ENCODE measurements at regions not wholly inside any gene's neighbourhood (a gene's known extent, or its start where the extent isn't known, plus 50 kb on each side); places are given as distances from the start of the nearest gene placed in this dataset.

DNA sequence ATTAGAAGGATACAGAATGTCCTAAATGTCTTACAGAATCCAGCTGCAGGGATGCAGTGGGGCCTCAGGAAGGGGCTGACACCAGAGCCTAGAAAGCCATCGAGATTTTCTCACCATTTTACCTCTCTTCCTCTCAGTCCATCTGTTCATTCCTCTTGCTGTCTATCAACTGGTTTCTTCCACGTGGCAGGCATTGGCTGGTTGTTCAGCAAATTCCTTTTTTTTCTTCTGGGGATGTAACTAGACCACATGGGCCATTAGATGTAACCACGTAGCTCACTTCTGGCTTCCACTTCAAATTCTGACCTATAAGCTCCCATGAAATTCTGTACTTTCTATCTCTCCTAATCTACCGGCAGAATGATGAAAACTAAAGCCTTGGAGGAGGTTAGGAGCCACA, 93.6 kb upstream of the MTAP start:
- TF ChIP-seq, protein P1, sequence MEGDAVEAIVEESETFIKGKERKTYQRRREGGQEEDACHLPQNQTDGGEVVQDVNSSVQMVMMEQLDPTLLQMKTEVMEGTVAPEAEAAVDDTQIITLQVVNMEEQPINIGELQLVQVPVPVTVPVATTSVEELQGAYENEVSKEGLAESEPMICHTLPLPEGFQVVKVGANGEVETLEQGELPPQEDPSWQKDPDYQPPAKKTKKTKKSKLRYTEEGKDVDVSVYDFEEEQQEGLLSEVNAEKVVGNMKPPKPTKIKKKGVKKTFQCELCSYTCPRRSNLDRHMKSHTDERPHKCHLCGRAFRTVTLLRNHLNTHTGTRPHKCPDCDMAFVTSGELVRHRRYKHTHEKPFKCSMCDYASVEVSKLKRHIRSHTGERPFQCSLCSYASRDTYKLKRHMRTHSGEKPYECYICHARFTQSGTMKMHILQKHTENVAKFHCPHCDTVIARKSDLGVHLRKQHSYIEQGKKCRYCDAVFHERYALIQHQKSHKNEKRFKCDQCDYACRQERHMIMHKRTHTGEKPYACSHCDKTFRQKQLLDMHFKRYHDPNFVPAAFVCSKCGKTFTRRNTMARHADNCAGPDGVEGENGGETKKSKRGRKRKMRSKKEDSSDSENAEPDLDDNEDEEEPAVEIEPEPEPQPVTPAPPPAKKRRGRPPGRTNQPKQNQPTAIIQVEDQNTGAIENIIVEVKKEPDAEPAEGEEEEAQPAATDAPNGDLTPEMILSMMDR (conservative IDR thresholded peaks at IDR 0.05) = no peak
- no peak for TF ChIP-seq ZFX (IDR thresholded peaks at IDR 0.05)
